MM.1S (cell line): ENCODE measurements at regions not wholly inside any gene's neighbourhood (a gene's known extent, or its start where the extent isn't known, plus 50 kb on each side); places are given as distances from the start of the nearest gene placed in this dataset.

ENCODE experiments used
- DNase-seq: peaks from one replicate; pipeline ENCODE4 v3.0.0-alpha.2; 2015
- H2AFZ ChIP-seq: fragments of 300-600 bp; sonication (generic); 2 replicates; pipeline ENCODE4 v1.6.0; 2016; ENCODE audit warnings: antibody characterized with exemption, low read length
- H3F3A ChIP-seq: fragments of 300-600 bp; sonication (generic); 2 replicates; pipeline ENCODE4 v1.6.1; 2016; ENCODE audit warnings: mild to moderate bottlenecking, antibody characterized with exemption, low read length, moderate library complexity, mixed read lengths; ENCODE audit not compliant: insufficient read depth
- H3K27ac ChIP-seq: fragments of 300-600 bp; sonication (generic); 2 replicates; pipeline ENCODE4 v1.5.1; 2016; ENCODE audit warnings: mild to moderate bottlenecking, low read length
- H3K27me3 ChIP-seq: fragments of 300-600 bp; sonication (generic); replicated peaks from 2 replicates; pipeline ENCODE4 v1.6.0; 2016; ENCODE audit warnings: low read length; ENCODE audit not compliant: insufficient read depth
- H3K36me3 ChIP-seq: fragments of 300-600 bp; sonication (generic); replicated peaks from 2 replicates; pipeline ENCODE4 v1.6.1; 2016; ENCODE audit warnings: mild to moderate bottlenecking, low read length, mixed read lengths; ENCODE audit not compliant: insufficient read depth
- H3K4me1 ChIP-seq: fragments of 300-600 bp; sonication (generic); 2 replicates; pipeline ENCODE4 v1.6.1; 2016; ENCODE audit warnings: low read length, mixed read lengths
- H3K4me2 ChIP-seq: fragments of 300-600 bp; sonication (generic); 2 replicates; pipeline ENCODE4 v1.6.0; 2016; ENCODE audit warnings: low read depth, low read length
- H3K4me3 ChIP-seq: fragments of 300-600 bp; sonication (generic); 2 replicates; pipeline ENCODE4 v1.5.1; 2016; ENCODE audit warnings: low read length, mixed read lengths
- H3K79me2 ChIP-seq: fragments of 300-600 bp; sonication (generic); 2 replicates; pipeline ENCODE4 v1.6.1; 2016; ENCODE audit warnings: mixed run types, low read length, mixed read lengths
- H3K9ac ChIP-seq: fragments of 300-600 bp; sonication (generic); 2 replicates; pipeline ENCODE4 v1.6.1; 2016; ENCODE audit warnings: low read length, mixed read lengths
- H3K9me2 ChIP-seq: fragments of 300-600 bp; sonication (generic); replicated peaks from 2 replicates; pipeline ENCODE4 v1.6.1; 2016; ENCODE audit warnings: mild to moderate bottlenecking, low read length, mixed read lengths; ENCODE audit not compliant: insufficient read depth
- H3K9me3 ChIP-seq: fragments of 300-600 bp; sonication (generic); replicated peaks from 2 replicates; pipeline ENCODE4 v1.6.1; 2016; ENCODE audit warnings: mild to moderate bottlenecking, low read length, mixed read lengths; ENCODE audit not compliant: insufficient read depth
- H4K20me1 ChIP-seq: fragments of 300-600 bp; sonication (generic); 2 replicates; pipeline ENCODE4 v1.6.1; 2016; ENCODE audit warnings: mild to moderate bottlenecking, low read length, moderate library complexity, mixed read lengths; ENCODE audit not compliant: insufficient read depth
- EZH2 ChIP-seq: fragments of 300-600 bp; sonication (generic); optimal IDR thresholded peaks from 2 replicates; pipeline ENCODE3; 2017; ENCODE audit warnings: low read depth, mild to moderate bottlenecking, antibody characterized with exemption, low read length, mixed read lengths
- EZH2phosphoT487 ChIP-seq: fragments of 300-600 bp; sonication (generic); IDR thresholded peaks from 2 replicates; pipeline ENCODE4 v1.6.1; 2018; ENCODE audit warnings: antibody characterized with exemption, low read length
- TF ChIP-seq, protein P1 (sequence below): fragments of 300-600 bp; sonication (generic); IDR thresholded peaks from 2 replicates; pipeline ENCODE4 v1.5.1; 2016; ENCODE audit warnings: antibody characterized with exemption, low read length, mixed read lengths

DNA sequence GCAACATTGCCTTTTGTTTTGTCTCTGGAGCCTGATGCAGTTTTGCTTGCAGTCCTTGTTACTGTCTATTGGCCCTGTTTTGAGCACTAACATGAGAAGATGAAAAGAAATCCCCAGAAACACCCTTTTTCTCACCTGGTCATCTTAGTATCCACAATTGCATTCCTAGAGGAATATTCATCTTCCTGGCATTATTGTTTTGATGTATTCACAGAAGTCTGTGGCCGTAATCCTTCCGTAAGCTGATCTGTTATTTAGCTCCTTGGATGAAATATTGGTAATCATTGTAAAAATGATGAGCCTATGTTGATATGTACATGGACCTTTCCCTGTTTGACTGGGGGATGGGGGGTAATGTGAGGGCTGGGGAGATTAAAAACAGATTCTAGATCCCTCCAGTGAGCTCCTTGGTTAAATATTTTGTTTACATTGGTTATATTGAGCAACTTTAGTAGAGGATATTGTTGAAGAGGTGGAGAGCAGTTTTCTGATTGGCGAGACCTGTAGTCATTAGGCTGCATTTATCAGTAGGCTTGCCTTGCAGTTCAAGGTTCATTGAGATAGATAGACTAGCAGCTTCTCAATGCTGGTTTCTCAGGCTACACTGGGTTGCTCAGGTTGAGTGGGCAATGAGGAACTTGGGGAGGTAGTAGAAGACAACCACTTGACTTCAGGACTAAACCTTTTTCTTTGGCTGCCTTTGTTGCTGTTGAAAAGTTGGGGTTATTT is 117.5 kb downstream of the MACIR start:
- Histone ChIP-seq H3K27ac (no peak overlapping the region), H3K4me1 (peaks cover 6% of the 10 kb centered on the region), H3K4me3 (no peak overlapping the region), H3K9ac (no peak overlapping the region), H3K4me2 (no peak overlapping the region), H3K36me3 (no peaks in the 10 kb centered on the region), H3K9me3 (no peaks in the 10 kb centered on the region), H3K27me3 (no peaks in the 10 kb centered on the region), H3F3A (no peaks in the 10 kb centered on the region), H3K79me2 (no peaks in the 10 kb centered on the region), H4K20me1 (no peaks in the 10 kb centered on the region), H2AFZ (no peak overlapping the region), H3K9me2 (no peaks in the 10 kb centered on the region)
- TF ChIP-seq EZH2: no peak
- no peak for TF ChIP-seq EZH2phosphoT487
- TF ChIP-seq, protein P1, sequence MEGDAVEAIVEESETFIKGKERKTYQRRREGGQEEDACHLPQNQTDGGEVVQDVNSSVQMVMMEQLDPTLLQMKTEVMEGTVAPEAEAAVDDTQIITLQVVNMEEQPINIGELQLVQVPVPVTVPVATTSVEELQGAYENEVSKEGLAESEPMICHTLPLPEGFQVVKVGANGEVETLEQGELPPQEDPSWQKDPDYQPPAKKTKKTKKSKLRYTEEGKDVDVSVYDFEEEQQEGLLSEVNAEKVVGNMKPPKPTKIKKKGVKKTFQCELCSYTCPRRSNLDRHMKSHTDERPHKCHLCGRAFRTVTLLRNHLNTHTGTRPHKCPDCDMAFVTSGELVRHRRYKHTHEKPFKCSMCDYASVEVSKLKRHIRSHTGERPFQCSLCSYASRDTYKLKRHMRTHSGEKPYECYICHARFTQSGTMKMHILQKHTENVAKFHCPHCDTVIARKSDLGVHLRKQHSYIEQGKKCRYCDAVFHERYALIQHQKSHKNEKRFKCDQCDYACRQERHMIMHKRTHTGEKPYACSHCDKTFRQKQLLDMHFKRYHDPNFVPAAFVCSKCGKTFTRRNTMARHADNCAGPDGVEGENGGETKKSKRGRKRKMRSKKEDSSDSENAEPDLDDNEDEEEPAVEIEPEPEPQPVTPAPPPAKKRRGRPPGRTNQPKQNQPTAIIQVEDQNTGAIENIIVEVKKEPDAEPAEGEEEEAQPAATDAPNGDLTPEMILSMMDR: no peak
- DNase-seq: no peak

DNA sequence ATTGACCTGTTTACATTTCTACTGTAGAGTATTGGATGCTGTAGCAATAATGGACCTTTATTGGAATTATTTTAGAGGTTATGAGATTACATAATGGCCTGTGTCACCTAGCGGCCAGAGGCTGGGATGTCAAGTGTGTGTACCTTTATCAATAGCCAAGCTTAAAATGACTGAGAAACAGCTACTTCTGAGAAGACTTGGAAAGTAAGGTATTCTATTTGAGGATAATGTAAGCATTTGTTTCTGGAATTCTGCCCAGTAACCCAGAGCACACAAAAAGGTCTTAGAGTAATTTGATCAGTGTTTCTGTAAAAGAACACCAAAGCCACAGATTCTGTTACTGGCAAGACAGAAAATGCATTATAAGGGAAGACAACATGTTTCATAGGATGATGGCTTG is 116.8 kb downstream of the MACIR start:
- TF ChIP-seq EZH2: no peak
- TF ChIP-seq EZH2phosphoT487: no peak
- TF ChIP-seq, protein P1: no peak
- Histone ChIP-seq H3K4me3 (no peak overlapping the region), H3K9ac (no peak overlapping the region), H4K20me1 (no peaks in the 10 kb centered on the region), H3K9me2 (no peaks in the 10 kb centered on the region), H3K27me3 (no peaks in the 10 kb centered on the region), H3K4me2 (no peak overlapping the region), H2AFZ (no peak overlapping the region), H3K27ac (no peak overlapping the region), H3K4me1 (peaks cover 6% of the 10 kb centered on the region), H3F3A (no peaks in the 10 kb centered on the region), H3K9me3 (no peaks in the 10 kb centered on the region), H3K36me3 (no peaks in the 10 kb centered on the region), H3K79me2 (no peaks in the 10 kb centered on the region)
- no peak for DNase-seq

DNA sequence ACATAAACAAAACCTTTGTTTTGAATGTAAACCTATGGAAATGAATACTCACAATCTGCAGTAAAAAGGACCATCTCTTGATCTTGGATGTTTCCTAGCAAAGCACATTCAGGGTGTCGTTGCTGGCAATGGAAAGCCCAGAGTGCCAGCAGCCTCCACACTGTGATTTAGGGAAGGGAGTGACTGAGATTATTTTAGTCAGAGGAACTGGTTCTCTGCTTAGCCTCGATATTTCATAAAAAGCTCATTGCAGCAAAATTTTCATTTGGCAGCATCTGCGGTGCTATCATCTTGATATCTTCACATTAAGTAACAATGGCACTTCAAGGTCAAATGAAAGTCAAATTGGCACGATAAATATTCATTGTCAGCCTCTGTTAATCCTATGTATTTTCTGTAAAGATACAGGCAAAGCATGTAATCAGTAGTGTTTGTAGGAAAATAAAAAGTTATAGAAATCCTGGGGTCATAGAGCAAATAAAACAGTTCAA is 116.0 kb downstream of the MACIR start:
- no peak overlapping the region for H2AFZ ChIP-seq
- H3K4me1 ChIP-seq: peaks cover 6% of the 10 kb centered on the region
- DNase-seq: no peak
- no peaks in the 10 kb centered on the region for H4K20me1 ChIP-seq
- no peak overlapping the region for H3K4me2 ChIP-seq
- no peaks in the 10 kb centered on the region for H3K27me3 ChIP-seq
- no peak overlapping the region for H3K4me3 ChIP-seq
- no peak overlapping the region for H3K27ac ChIP-seq
- no peaks in the 10 kb centered on the region for H3K9me3 ChIP-seq
- H3K36me3 ChIP-seq: no peaks in the 10 kb centered on the region
- TF ChIP-seq EZH2: no peak
- TF ChIP-seq, protein P1: no peak
- TF ChIP-seq EZH2phosphoT487: no peak
- no peaks in the 10 kb centered on the region for H3K9me2 ChIP-seq
- H3K9ac ChIP-seq: no peak overlapping the region
- H3F3A ChIP-seq: no peaks in the 10 kb centered on the region
- no peaks in the 10 kb centered on the region for H3K79me2 ChIP-seq
